ENCODE measurements at regions not wholly inside any gene's neighbourhood (a gene's known extent, or its start where the extent isn't known, plus 50 kb on each side); places are given as distances from the start of the nearest gene placed in this dataset.

GRCh38 chr12:97164936-97165335 is 257.9 kb downstream of the NEDD1 start:
- H3K79me2 ChIP-seq (replicated peaks; ENCODE audit: insufficient read depth, low read length), result no peaks in the 10 kb centered on the region
- no peaks in the 10 kb centered on the region for H3K9me3 ChIP-seq (ENCODE audit: low read length)
- H3K27me3 ChIP-seq (ENCODE audit: insufficient read depth, low read depth, low read length), result no peaks in the 10 kb centered on the region
- no peak overlapping the region for H3K4me3 ChIP-seq (ENCODE audit: low read length)
- H3K36me3 ChIP-seq (ENCODE audit: insufficient read depth, low read length), result no peaks in the 10 kb centered on the region
- no peak overlapping the region for H3K4me2 ChIP-seq (ENCODE audit: low read length)
- H3K9ac ChIP-seq (ENCODE audit: low read length), result no peak overlapping the region
- no peak overlapping the region for H2AFZ ChIP-seq (ENCODE audit: low read depth, low read length)
- no peaks in the 10 kb centered on the region for H3K9me2 ChIP-seq (ENCODE audit: insufficient read depth, low read length)
- H3F3A ChIP-seq (ENCODE audit: insufficient read depth, low read length, poor library complexity, severe bottlenecking), result no peaks in the 10 kb centered on the region
- TF ChIP-seq EP300 (conservative IDR thresholded peaks at IDR 0.05; ENCODE audit: poor library complexity, severe bottlenecking) (no peak), CTCF (IDR thresholded peaks at IDR 0.05; ENCODE audit: poor library complexity, severe bottlenecking) (no peak), RAD21 (conservative IDR thresholded peaks at IDR 0.05) (no peak), REST (IDR thresholded peaks at IDR 0.05; ENCODE audit: borderline replicate concordance) (no peak), EZH2 (IDR thresholded peaks at IDR 0.05; ENCODE audit: borderline replicate concordance, insufficient read depth, low read length, poor library complexity, severe bottlenecking) (no peak), SMC3 (conservative IDR thresholded peaks at IDR 0.05; ENCODE audit: poor library complexity) (no peak), POLR2AphosphoS5 (IDR thresholded peaks at IDR 0.05) (no peak), TAF1 (IDR thresholded peaks at IDR 0.05; ENCODE audit: low read depth) (no peak), MXI1 (conservative IDR thresholded peaks at IDR 0.05; ENCODE audit: poor library complexity, severe bottlenecking) (no peak)
- no peaks in the 10 kb centered on the region for H4K20me1 ChIP-seq (ENCODE audit: insufficient read depth)
- no peak overlapping the region for H3K27ac ChIP-seq (ENCODE audit: low read length)

- H3K4me3 ChIP-seq (ENCODE audit: low read length), result no peak overlapping the region
- H3K27me3 ChIP-seq (ENCODE audit: insufficient read depth, low read depth, low read length), result no peaks in the 10 kb centered on the region
- H3K36me3 ChIP-seq (ENCODE audit: insufficient read depth, low read length), result no peaks in the 10 kb centered on the region
- H3K9me2 ChIP-seq (ENCODE audit: insufficient read depth, low read length), result no peaks in the 10 kb centered on the region
- no peaks in the 10 kb centered on the region for H3K9me3 ChIP-seq (ENCODE audit: low read length)
- no peak overlapping the region for H3K27ac ChIP-seq (ENCODE audit: low read length)
- TF ChIP-seq POLR2AphosphoS5 (IDR thresholded peaks at IDR 0.05) (no peak), EP300 (conservative IDR thresholded peaks at IDR 0.05; ENCODE audit: poor library complexity, severe bottlenecking) (no peak), CTCF (IDR thresholded peaks at IDR 0.05; ENCODE audit: poor library complexity, severe bottlenecking) (no peak), TAF1 (IDR thresholded peaks at IDR 0.05; ENCODE audit: low read depth) (no peak), SMC3 (conservative IDR thresholded peaks at IDR 0.05; ENCODE audit: poor library complexity) (no peak), MXI1 (conservative IDR thresholded peaks at IDR 0.05; ENCODE audit: poor library complexity, severe bottlenecking) (no peak), RAD21 (conservative IDR thresholded peaks at IDR 0.05) (no peak), REST (IDR thresholded peaks at IDR 0.05; ENCODE audit: borderline replicate concordance) (no peak), EZH2 (IDR thresholded peaks at IDR 0.05; ENCODE audit: borderline replicate concordance, insufficient read depth, low read length, poor library complexity, severe bottlenecking) (no peak)
- H3F3A ChIP-seq (ENCODE audit: insufficient read depth, low read length, poor library complexity, severe bottlenecking), result no peaks in the 10 kb centered on the region
- H2AFZ ChIP-seq (ENCODE audit: low read depth, low read length), result no peak overlapping the region
- no peak overlapping the region for H3K4me2 ChIP-seq (ENCODE audit: low read length)
- no peaks in the 10 kb centered on the region for H3K79me2 ChIP-seq (replicated peaks; ENCODE audit: insufficient read depth, low read length)
- H3K9ac ChIP-seq (ENCODE audit: low read length), result no peak overlapping the region
- no peaks in the 10 kb centered on the region for H4K20me1 ChIP-seq (ENCODE audit: insufficient read depth)
Measured at GRCh38 chr12:97167598-97167997, 260.5 kb downstream of the NEDD1 start.

All from neural cell (in vitro differentiated cells).